ENCODE measurements at regions not wholly inside any gene's neighbourhood (a gene's known extent, or its start where the extent isn't known, plus 50 kb on each side); places are given as distances from the start of the nearest gene placed in this dataset.

GRCh38 chr2:16899958-16900357 is 234.3 kb upstream of the CYRIA start:
- Histone ChIP-seq H3K4me2 (ENCODE audit: insufficient read depth, insufficient read length, low read length) (no peak overlapping the region), H2BK120ac (ENCODE audit: low read depth, low read length, poor library complexity, severe bottlenecking) (no peak overlapping the region), H2AFZ (ENCODE audit: low read length) (no peak overlapping the region), H3K56ac (ENCODE audit: insufficient read length, low read depth, low read length) (no peak overlapping the region), H4K91ac (ENCODE audit: insufficient read length, low read depth, low read length) (no peak overlapping the region), H3K79me2 (ENCODE audit: insufficient read depth, low read length) (0 out of 2 replicates have a peak, but pooled peaks cover 2% of the 10 kb centered on the region), H3K9ac (ENCODE audit: extremely low read depth, insufficient read length, low read length) (no peak overlapping the region), H3K27ac (ENCODE audit: insufficient read length, low read depth, low read length) (no peak overlapping the region), H3K23ac (ENCODE audit: insufficient read length, low read depth, low read length) (no peak overlapping the region), H3K18ac (ENCODE audit: insufficient read length, low read depth, low read length) (no peak overlapping the region), H3K9me3 (ENCODE audit: control insufficient read depth, low read depth, low read length) (no peaks in the 10 kb centered on the region), H3K23me2 (ENCODE audit: insufficient read length, low read depth, low read length, poor library complexity, severe bottlenecking) (no peaks in the 10 kb centered on the region), H2AK5ac (ENCODE audit: insufficient read length, low read length) (no peak overlapping the region), H3T11ph (ENCODE audit: low read length) (no peak overlapping the region), H3K4ac (ENCODE audit: low read depth, low read length) (no peak overlapping the region), H4K8ac (replicated peaks; ENCODE audit: insufficient read length, low read depth, low read length) (no peak overlapping the region), H3K14ac (ENCODE audit: insufficient read depth, low read length) (no peak overlapping the region), H3K27me3 (ENCODE audit: insufficient read depth, low read length) (no peaks in the 10 kb centered on the region), H4K20me1 (ENCODE audit: control insufficient read depth, insufficient read depth, insufficient read length) (no peaks in the 10 kb centered on the region), H3K4me1 (ENCODE audit: insufficient read depth, low read length) (no peaks in the 10 kb centered on the region), H2BK20ac (ENCODE audit: low read depth, low read length, poor library complexity, severe bottlenecking) (no peak overlapping the region), H2BK12ac (ENCODE audit: insufficient read length, low read depth, low read length) (no peak overlapping the region), H2BK15ac (ENCODE audit: low read depth, low read length) (no peak overlapping the region), H3K79me1 (ENCODE audit: insufficient read depth, low read depth, low read length, poor library complexity, severe bottlenecking) (no peaks in the 10 kb centered on the region), H2BK5ac (ENCODE audit: insufficient read length, low read length) (no peak overlapping the region), H4K5ac (ENCODE audit: insufficient read length, low read depth, low read length) (no peak overlapping the region)
- DNase-seq = no peak
- Mint-ChIP-seq H3K4me3 (no peak overlapping the region), H3K9me3 (no peaks in the 10 kb centered on the region; a peak in 1 of 5 replicates), H3K4me1 (peaks cover 0 to 2% of the 10 kb centered on the region in 2 experiments; a peak in 1 of 4 replicates), H3K27me3 (ENCODE audit: low read depth) (peaks cover under 1% of the 10 kb centered on the region; the same call in 1 of the 2 replicates), H3K27ac (no peak overlapping the region), H3K36me3 (ENCODE audit: insufficient read depth in 1 of 3, low read depth in 3 of 3) (no peaks in the 10 kb centered on the region)
- no CpG with 5 or more reads among the region's 2 CpGs for WGBS (ENCODE audit: extremely low coverage, insufficient read length, low lambda C conversion rate)
- no peak for TF ChIP-seq CTCF (conservative IDR thresholded peaks at IDR 0.05)

Data from H9 (cell line).